ENCODE measurements at regions not wholly inside any gene's neighbourhood (a gene's known extent, or its start where the extent isn't known, plus 50 kb on each side); places are given as distances from the start of the nearest gene placed in this dataset.

DNA sequence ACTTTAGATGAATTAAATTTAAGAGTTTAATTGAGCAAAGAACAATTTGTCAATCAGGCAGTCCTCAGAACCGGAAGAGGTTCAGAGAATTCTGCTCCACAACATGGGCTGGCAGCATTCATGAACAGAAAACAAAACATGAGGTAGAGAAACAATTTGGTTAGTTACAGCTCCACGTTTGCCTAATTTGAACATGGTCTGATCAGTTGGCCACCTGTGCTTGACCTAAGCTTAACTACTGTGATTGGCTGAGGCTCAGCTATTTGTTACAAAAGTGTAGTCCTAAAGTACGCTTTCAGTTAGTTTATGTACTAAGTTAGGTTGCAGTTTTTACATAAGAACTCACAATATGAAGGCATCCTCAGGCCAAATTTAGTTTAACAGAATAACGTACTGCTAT is 258.6 kb downstream of the ADAM29 start:
- Histone ChIP-seq H3K27me3 (ENCODE audit: insufficient read depth, low read length) (no peaks in the 10 kb centered on the region), H2AFZ (ENCODE audit: low read depth, low read length, poor library complexity, severe bottlenecking) (peak overlapping the region; percentile 60), H3K9me3 (ENCODE audit: control insufficient read depth in 1 of 2, insufficient read depth in 1 of 2, low read depth in 1 of 2, low read length in 2 of 2) (no peaks in the 10 kb centered on the region), H3K27ac (ENCODE audit: low read depth, low read length) (no peak overlapping the region), H3K9me2 (ENCODE audit: insufficient read depth) (no peaks in the 10 kb centered on the region; the same call in 1 of the 2 replicates), H3K4me2 (ENCODE audit: low read length) (no peak overlapping the region), H3K4me3 (replicated peaks in 1 of 2; ENCODE audit: low read depth in 1 of 2, low read length in 2 of 2) (no peak overlapping the region), H3K4me1 (ENCODE audit: control insufficient read depth in 1 of 2, insufficient read depth in 2 of 2, low read length in 2 of 2) (no peaks in the 10 kb centered on the region), H4K20me1 (ENCODE audit: insufficient read depth) (no peaks in the 10 kb centered on the region), H3K36me3 (ENCODE audit: control insufficient read depth in 1 of 2, insufficient read depth in 2 of 2, low read length in 2 of 2) (no peaks in the 10 kb centered on the region), H3K79me2 (ENCODE audit: insufficient read depth, low read length) (no peaks in the 10 kb centered on the region), H3K9ac (ENCODE audit: low read length) (no peak overlapping the region)
- ChIA-PET RAD21 (ENCODE audit: low non-redundant PET in 1 of 2, low total read pairs in 2 of 2, uncharacterized antibody in 2 of 2, unreplicated experiment in 2 of 2) (no interaction called here), POLR2A (no interaction called here), CTCF (interaction anchor here (0.6 kb wide), 1 partner anchor 413 kb away, joined by 3 read pairs; no protein-coding TSS in a partner anchor)
- TF ChIP-seq, protein P1, sequence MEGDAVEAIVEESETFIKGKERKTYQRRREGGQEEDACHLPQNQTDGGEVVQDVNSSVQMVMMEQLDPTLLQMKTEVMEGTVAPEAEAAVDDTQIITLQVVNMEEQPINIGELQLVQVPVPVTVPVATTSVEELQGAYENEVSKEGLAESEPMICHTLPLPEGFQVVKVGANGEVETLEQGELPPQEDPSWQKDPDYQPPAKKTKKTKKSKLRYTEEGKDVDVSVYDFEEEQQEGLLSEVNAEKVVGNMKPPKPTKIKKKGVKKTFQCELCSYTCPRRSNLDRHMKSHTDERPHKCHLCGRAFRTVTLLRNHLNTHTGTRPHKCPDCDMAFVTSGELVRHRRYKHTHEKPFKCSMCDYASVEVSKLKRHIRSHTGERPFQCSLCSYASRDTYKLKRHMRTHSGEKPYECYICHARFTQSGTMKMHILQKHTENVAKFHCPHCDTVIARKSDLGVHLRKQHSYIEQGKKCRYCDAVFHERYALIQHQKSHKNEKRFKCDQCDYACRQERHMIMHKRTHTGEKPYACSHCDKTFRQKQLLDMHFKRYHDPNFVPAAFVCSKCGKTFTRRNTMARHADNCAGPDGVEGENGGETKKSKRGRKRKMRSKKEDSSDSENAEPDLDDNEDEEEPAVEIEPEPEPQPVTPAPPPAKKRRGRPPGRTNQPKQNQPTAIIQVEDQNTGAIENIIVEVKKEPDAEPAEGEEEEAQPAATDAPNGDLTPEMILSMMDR (IDR thresholded peaks at IDR 0.05 in 2 of 3, conservative IDR thresholded peaks at IDR 0.05 in 1 of 3; ENCODE audit: borderline replicate concordance in 1 of 3, insufficient read depth in 1 of 3, low read depth in 2 of 3, low read length in 2 of 3): no peak
- no peak for TF ChIP-seq YY1 (IDR thresholded peaks at IDR 0.05; ENCODE audit: extremely low read depth, insufficient replicate concordance, low read depth, low read length)
- TF ChIP-seq SP1 (IDR thresholded peaks at IDR 0.05; ENCODE audit: low read depth): no peak
- TF ChIP-seq, protein P2, sequence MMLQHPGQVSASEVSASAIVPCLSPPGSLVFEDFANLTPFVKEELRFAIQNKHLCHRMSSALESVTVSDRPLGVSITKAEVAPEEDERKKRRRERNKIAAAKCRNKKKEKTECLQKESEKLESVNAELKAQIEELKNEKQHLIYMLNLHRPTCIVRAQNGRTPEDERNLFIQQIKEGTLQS (IDR thresholded peaks at IDR 0.05): no peak
- TF ChIP-seq RAD21 (IDR thresholded peaks at IDR 0.05; ENCODE audit: low read depth): no peak
- no peak for TF ChIP-seq EGR1 (IDR thresholded peaks at IDR 0.05; ENCODE audit: low read depth)
- no peak for TF ChIP-seq TCF7L2 (IDR thresholded peaks at IDR 0.05; ENCODE audit: borderline replicate concordance, extremely low read depth, insufficient read depth, insufficient read length)
- BruUV-seq (replicated peaks): no TSS peak
- DNase-seq (ENCODE audit: low read depth, low spot score) (no peak), ATAC-seq (no peak)
- intact Hi-C loops (cut with micrococcal nuclease): no loop called here

DNA sequence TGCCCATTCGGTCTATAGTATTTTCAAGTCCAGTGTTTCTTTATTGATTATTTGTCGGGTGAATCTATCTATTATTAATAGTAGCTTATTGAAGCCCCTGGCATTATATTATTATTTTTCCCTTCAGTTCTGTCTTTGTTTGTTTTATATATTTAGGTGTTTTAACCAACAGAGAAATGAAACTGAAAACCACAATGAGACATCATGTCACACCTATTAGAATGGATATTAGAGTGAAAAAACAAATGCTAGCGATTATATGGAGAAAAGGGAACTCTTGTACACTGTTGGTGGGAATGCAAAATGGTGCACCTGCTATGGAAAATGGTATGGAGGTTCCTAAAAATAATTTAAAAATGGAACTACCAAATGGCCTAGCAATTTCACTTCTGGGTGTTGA is 272.5 kb downstream of the ADAM29 start:
- Histone ChIP-seq H3K4me1 (ENCODE audit: control insufficient read depth in 1 of 2, insufficient read depth in 2 of 2, low read length in 2 of 2) (no peaks in the 10 kb centered on the region), H3K27me3 (ENCODE audit: insufficient read depth, low read length) (no peaks in the 10 kb centered on the region), H3K4me3 (replicated peaks in 1 of 2; ENCODE audit: low read depth in 1 of 2, low read length in 2 of 2) (no peak overlapping the region), H3K79me2 (ENCODE audit: insufficient read depth, low read length) (no peaks in the 10 kb centered on the region), H2AFZ (ENCODE audit: low read depth, low read length, poor library complexity, severe bottlenecking) (no peak overlapping the region), H3K9me3 (ENCODE audit: control insufficient read depth in 1 of 2, insufficient read depth in 1 of 2, low read depth in 1 of 2, low read length in 2 of 2) (no peaks in the 10 kb centered on the region), H4K20me1 (ENCODE audit: insufficient read depth) (no peaks in the 10 kb centered on the region), H3K9me2 (ENCODE audit: insufficient read depth) (no peaks in the 10 kb centered on the region), H3K9ac (ENCODE audit: low read length) (no peak overlapping the region), H3K4me2 (ENCODE audit: low read length) (no peak overlapping the region), H3K27ac (ENCODE audit: low read depth, low read length) (no peak overlapping the region), H3K36me3 (ENCODE audit: control insufficient read depth in 1 of 2, insufficient read depth in 2 of 2, low read length in 2 of 2) (no peaks in the 10 kb centered on the region)
- no peak for TF ChIP-seq SRF (IDR thresholded peaks at IDR 0.05; ENCODE audit: low read depth)
- TF ChIP-seq EZH2phosphoT487 (IDR thresholded peaks at IDR 0.05; ENCODE audit: borderline replicate concordance): no peak
- TF ChIP-seq SIN3A (IDR thresholded peaks at IDR 0.05; ENCODE audit: low read depth): no peak
- TF ChIP-seq ZFX (IDR thresholded peaks at IDR 0.05): no peak
- no peak for TF ChIP-seq FOSL1 (IDR thresholded peaks at IDR 0.05; ENCODE audit: low read depth)
- TF ChIP-seq, protein P3, sequence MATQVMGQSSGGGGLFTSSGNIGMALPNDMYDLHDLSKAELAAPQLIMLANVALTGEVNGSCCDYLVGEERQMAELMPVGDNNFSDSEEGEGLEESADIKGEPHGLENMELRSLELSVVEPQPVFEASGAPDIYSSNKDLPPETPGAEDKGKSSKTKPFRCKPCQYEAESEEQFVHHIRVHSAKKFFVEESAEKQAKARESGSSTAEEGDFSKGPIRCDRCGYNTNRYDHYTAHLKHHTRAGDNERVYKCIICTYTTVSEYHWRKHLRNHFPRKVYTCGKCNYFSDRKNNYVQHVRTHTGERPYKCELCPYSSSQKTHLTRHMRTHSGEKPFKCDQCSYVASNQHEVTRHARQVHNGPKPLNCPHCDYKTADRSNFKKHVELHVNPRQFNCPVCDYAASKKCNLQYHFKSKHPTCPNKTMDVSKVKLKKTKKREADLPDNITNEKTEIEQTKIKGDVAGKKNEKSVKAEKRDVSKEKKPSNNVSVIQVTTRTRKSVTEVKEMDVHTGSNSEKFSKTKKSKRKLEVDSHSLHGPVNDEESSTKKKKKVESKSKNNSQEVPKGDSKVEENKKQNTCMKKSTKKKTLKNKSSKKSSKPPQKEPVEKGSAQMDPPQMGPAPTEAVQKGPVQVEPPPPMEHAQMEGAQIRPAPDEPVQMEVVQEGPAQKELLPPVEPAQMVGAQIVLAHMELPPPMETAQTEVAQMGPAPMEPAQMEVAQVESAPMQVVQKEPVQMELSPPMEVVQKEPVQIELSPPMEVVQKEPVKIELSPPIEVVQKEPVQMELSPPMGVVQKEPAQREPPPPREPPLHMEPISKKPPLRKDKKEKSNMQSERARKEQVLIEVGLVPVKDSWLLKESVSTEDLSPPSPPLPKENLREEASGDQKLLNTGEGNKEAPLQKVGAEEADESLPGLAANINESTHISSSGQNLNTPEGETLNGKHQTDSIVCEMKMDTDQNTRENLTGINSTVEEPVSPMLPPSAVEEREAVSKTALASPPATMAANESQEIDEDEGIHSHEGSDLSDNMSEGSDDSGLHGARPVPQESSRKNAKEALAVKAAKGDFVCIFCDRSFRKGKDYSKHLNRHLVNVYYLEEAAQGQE (IDR thresholded peaks at IDR 0.05; ENCODE audit: low read depth): no peak
- no peak for TF ChIP-seq JUND (IDR thresholded peaks at IDR 0.05)
- TF ChIP-seq EZH2 (IDR thresholded peaks at IDR 0.05): no peak
- TF ChIP-seq CBX3 (IDR thresholded peaks at IDR 0.05; ENCODE audit: low read depth): no peak
- no peak for TF ChIP-seq ELF1 (IDR thresholded peaks at IDR 0.05; ENCODE audit: borderline replicate concordance, low read depth)
- ChIA-PET POLR2A (no interaction called here), CTCF (no interaction called here), RAD21 (ENCODE audit: low non-redundant PET in 1 of 2, low total read pairs in 2 of 2, uncharacterized antibody in 2 of 2, unreplicated experiment in 2 of 2) (no interaction called here)
- no peak for ATAC-seq
- intact Hi-C loops (cut with micrococcal nuclease): no loop called here
- no TSS peak for BruUV-seq (replicated peaks)
- DNase-seq (ENCODE audit: low read depth, low spot score): no peak
